ENCODE measurements at regions not wholly inside any gene's neighbourhood (a gene's known extent, or its start where the extent isn't known, plus 50 kb on each side); places are given as distances from the start of the nearest gene placed in this dataset.

GRCh38 chr1:194705123-194705854 is 1518.9 kb upstream of the B3GALT2 start:
- TF ChIP-seq EP300 (IDR thresholded peaks at IDR 0.05) (no peak), POLR2A (IDR thresholded peaks at IDR 0.05) (no peak), CTCF (IDR thresholded peaks at IDR 0.05) (no peak)
- no peak for DNase-seq (ENCODE audit: low spot score in 2 of 2)
- no peaks in the 10 kb centered on the region for H3K36me3 ChIP-seq
- no peaks in the 10 kb centered on the region for H3K27me3 ChIP-seq
- H3K9me3 ChIP-seq: no peaks in the 10 kb centered on the region
- no peaks in the 10 kb centered on the region for H3K4me1 ChIP-seq
- no peak overlapping the region for H3K27ac ChIP-seq
- H3K4me3 ChIP-seq: no peak overlapping the region
- 45 to 46% methylated on average over 3 of the region's 3 CpGs for WGBS, 2 donors

- no peak overlapping the region for H3K27ac ChIP-seq
- H3K4me3 ChIP-seq: no peak overlapping the region
- H3K4me1 ChIP-seq: no peaks in the 10 kb centered on the region
- H3K36me3 ChIP-seq: no peaks in the 10 kb centered on the region
- no peaks in the 10 kb centered on the region for H3K9me3 ChIP-seq
- DNase-seq (ENCODE audit: low spot score in 2 of 2): no peak
- no peaks in the 10 kb centered on the region for H3K27me3 ChIP-seq
- WGBS, 2 donors: 78 to 80% methylated on average over 7 of the region's 7 CpGs
- TF ChIP-seq POLR2A (IDR thresholded peaks at IDR 0.05) (no peak), CTCF (IDR thresholded peaks at IDR 0.05) (no peak), EP300 (IDR thresholded peaks at IDR 0.05) (no peak)
Measured at GRCh38 chr1:194698908-194699318, 1512.5 kb upstream of the B3GALT2 start.

GRCh38 chr1:194693244-194693643 is 1506.8 kb upstream of the B3GALT2 start:
- Histone ChIP-seq H3K36me3 (no peaks in the 10 kb centered on the region), H3K4me1 (no peaks in the 10 kb centered on the region), H3K9me3 (no peaks in the 10 kb centered on the region), H3K27me3 (no peaks in the 10 kb centered on the region), H3K27ac (no peak overlapping the region), H3K4me3 (no peak overlapping the region)
- TF ChIP-seq EP300 (IDR thresholded peaks at IDR 0.05) (no peak), POLR2A (IDR thresholded peaks at IDR 0.05) (no peak), CTCF (IDR thresholded peaks at IDR 0.05) (no peak)
- 86 to 94% methylated on average over 2 of the region's 2 CpGs for WGBS, 2 donors
- no peak for DNase-seq (ENCODE audit: low spot score in 2 of 2)

- WGBS, 2 donors: 67 to 77% methylated on average over 2 of the region's 2 CpGs
- no peaks in the 10 kb centered on the region for H3K9me3 ChIP-seq
- H3K4me3 ChIP-seq: no peak overlapping the region
- H3K36me3 ChIP-seq: no peaks in the 10 kb centered on the region
- H3K4me1 ChIP-seq: no peaks in the 10 kb centered on the region
- H3K27ac ChIP-seq: no peak overlapping the region
- no peak for DNase-seq (ENCODE audit: low spot score in 2 of 2)
- no peaks in the 10 kb centered on the region for H3K27me3 ChIP-seq
- TF ChIP-seq CTCF (IDR thresholded peaks at IDR 0.05) (no peak), POLR2A (IDR thresholded peaks at IDR 0.05) (no peak), EP300 (IDR thresholded peaks at IDR 0.05) (no peak)
Measured at GRCh38 chr1:194684636-194685035, 1498.2 kb upstream of the B3GALT2 start.

- 90 to 92% methylated on average over 1 of the region's 1 CpG for WGBS, 2 donors
- H3K27me3 ChIP-seq: no peaks in the 10 kb centered on the region
- no peak overlapping the region for H3K27ac ChIP-seq
- H3K9me3 ChIP-seq: peaks cover 0 to 1% (median 0%) of the 10 kb centered on the region in 4 donors
- DNase-seq (ENCODE audit: low spot score in 2 of 2): no peak
- no peak overlapping the region for H3K4me3 ChIP-seq
- no peaks in the 10 kb centered on the region for H3K4me1 ChIP-seq
- no peak for TF ChIP-seq POLR2A (IDR thresholded peaks at IDR 0.05)
- no peak for TF ChIP-seq CTCF (IDR thresholded peaks at IDR 0.05)
- TF ChIP-seq EP300 (IDR thresholded peaks at IDR 0.05): no peak
- H3K36me3 ChIP-seq: no peaks in the 10 kb centered on the region
Measured at GRCh38 chr1:194658090-194658439, 1471.7 kb upstream of the B3GALT2 start.
